HAP-1 (cell line): ENCODE measurements at regions not wholly inside any gene's neighbourhood (a gene's known extent, or its start where the extent isn't known, plus 50 kb on each side); places are given as distances from the start of the nearest gene placed in this dataset.

Experiments used
- DNase-seq, 2 experiments: peaks; one replicate each; pipeline ENCODE4 v3.0.0-alpha.2; 2016 to 2020; ENCODE audit warnings: low spot score in 2 of 2
- H3K27me3 ChIP-seq: fragments of 250-450 bp; sonication (Bioruptor Pico); 2 replicates; pipeline ENCODE4 v1.5.1; 2020; ENCODE audit warnings: low read depth, mild to moderate bottlenecking, moderate library complexity
- H3K36me3 ChIP-seq: fragments of 250-450 bp; sonication (Bioruptor Pico); replicated peaks from 2 replicates; pipeline ENCODE4 v1.5.1; 2020; ENCODE audit warnings: mild to moderate bottlenecking
- H3K4me1 ChIP-seq: fragments of 250-450 bp; sonication (Bioruptor Pico); 2 replicates; pipeline ENCODE4 v1.5.1; 2020; ENCODE audit warnings: mild to moderate bottlenecking
- H3K4me3 ChIP-seq: fragments of 250-450 bp; sonication (Bioruptor Pico); 2 replicates; pipeline ENCODE4 v1.5.1; 2020; ENCODE audit warnings: mild to moderate bottlenecking, moderate library complexity
- H3K9me3 ChIP-seq: fragments of 250-450 bp; sonication (Bioruptor Pico); 2 replicates; pipeline ENCODE4 v1.5.1; 2020; ENCODE audit warnings: mild to moderate bottlenecking, moderate library complexity
- in situ Hi-C: fragments of 300-500 bp; cut with MboI; formaldehyde crosslinking; loops from 3 replicates; pipeline ENCODE4 v1.14.3; 2020; ENCODE audit warnings: low sequenced_read_pairs, inconsistent platforms, mixed read lengths

GRCh38 chr4:71247706-71248105, 91.1 kb upstream of the SLC4A4 start:
- Histone ChIP-seq H3K4me3 (no peak overlapping the region), H3K27me3 (no peaks in the 10 kb centered on the region; the same call in 1 of the 2 replicates), H3K9me3 (no peaks in the 10 kb centered on the region), H3K36me3 (no peaks in the 10 kb centered on the region), H3K4me1 (no peaks in the 10 kb centered on the region)
- no peak for DNase-seq
- in situ Hi-C loops, result no loop called here

GRCh38 chr4:71251261-71251660, 87.6 kb upstream of the SLC4A4 start:
- Histone ChIP-seq H3K36me3 (no peaks in the 10 kb centered on the region), H3K4me1 (no peaks in the 10 kb centered on the region), H3K27me3 (peaks cover 2% of the 10 kb centered on the region; the same call in 1 of the 2 replicates), H3K4me3 (no peak overlapping the region), H3K9me3 (no peaks in the 10 kb centered on the region)
- in situ Hi-C loops, result no loop called here
- DNase-seq, result no peak

GRCh38 chr4:71253545-71253944, 85.3 kb upstream of the SLC4A4 start:
- Histone ChIP-seq H3K27me3 (peaks cover 7% of the 10 kb centered on the region), H3K9me3 (no peaks in the 10 kb centered on the region), H3K4me3 (no peak overlapping the region), H3K4me1 (no peaks in the 10 kb centered on the region), H3K36me3 (no peaks in the 10 kb centered on the region)
- DNase-seq, result no peak
- in situ Hi-C loops, result no loop called here

- Histone ChIP-seq H3K4me3 (no peak overlapping the region), H3K27me3 (peaks cover 7% of the 10 kb centered on the region), H3K36me3 (no peaks in the 10 kb centered on the region), H3K4me1 (no peaks in the 10 kb centered on the region), H3K9me3 (no peaks in the 10 kb centered on the region)
- no peak for DNase-seq
- in situ Hi-C loops, result no loop called here
Observed at GRCh38 chr4:71254451-71255012, 84.3 kb upstream of the SLC4A4 start.

GRCh38 chr4:71255976-71256375, 82.8 kb upstream of the SLC4A4 start:
- no peaks in the 10 kb centered on the region for H3K4me1 ChIP-seq
- peaks cover 12% of the 10 kb centered on the region for H3K27me3 ChIP-seq
- no peaks in the 10 kb centered on the region for H3K36me3 ChIP-seq
- no peak overlapping the region for H3K4me3 ChIP-seq
- in situ Hi-C loops, result no loop called here
- DNase-seq, result no peak
- no peaks in the 10 kb centered on the region for H3K9me3 ChIP-seq

GRCh38 chr4:71257761-71258160, 81.1 kb upstream of the SLC4A4 start:
- in situ Hi-C loops, result no loop called here
- no peak for DNase-seq
- no peak overlapping the region for H3K4me3 ChIP-seq
- H3K27me3 ChIP-seq, result peaks cover 12% of the 10 kb centered on the region
- no peaks in the 10 kb centered on the region for H3K36me3 ChIP-seq
- H3K4me1 ChIP-seq, result no peaks in the 10 kb centered on the region
- no peaks in the 10 kb centered on the region for H3K9me3 ChIP-seq

- no peak for DNase-seq
- Histone ChIP-seq H3K36me3 (no peaks in the 10 kb centered on the region), H3K4me1 (no peaks in the 10 kb centered on the region), H3K27me3 (peaks cover 12% of the 10 kb centered on the region), H3K4me3 (no peak overlapping the region), H3K9me3 (no peaks in the 10 kb centered on the region)
- in situ Hi-C loops, result no loop called here
Observed at GRCh38 chr4:71258323-71258722, 80.5 kb upstream of the SLC4A4 start.

- no peak for DNase-seq
- Histone ChIP-seq H3K9me3 (no peaks in the 10 kb centered on the region), H3K4me1 (no peaks in the 10 kb centered on the region), H3K4me3 (no peak overlapping the region), H3K36me3 (no peaks in the 10 kb centered on the region), H3K27me3 (peaks cover 11% of the 10 kb centered on the region)
- in situ Hi-C loops, result no loop called here
Observed at GRCh38 chr4:71259280-71259679, 79.5 kb upstream of the SLC4A4 start.

- DNase-seq, result no peak
- no peak overlapping the region for H3K4me3 ChIP-seq
- no peaks in the 10 kb centered on the region for H3K36me3 ChIP-seq
- H3K27me3 ChIP-seq, result peaks cover 10% of the 10 kb centered on the region
- H3K9me3 ChIP-seq, result no peaks in the 10 kb centered on the region
- in situ Hi-C loops, result no loop called here
- no peaks in the 10 kb centered on the region for H3K4me1 ChIP-seq
Observed at GRCh38 chr4:71259911-71260331, 78.9 kb upstream of the SLC4A4 start.

GRCh38 chr4:71260544-71260943, 78.3 kb upstream of the SLC4A4 start:
- Histone ChIP-seq H3K36me3 (no peaks in the 10 kb centered on the region), H3K27me3 (peaks cover 10% of the 10 kb centered on the region), H3K9me3 (no peaks in the 10 kb centered on the region), H3K4me3 (no peak overlapping the region), H3K4me1 (no peaks in the 10 kb centered on the region)
- in situ Hi-C loops, result no loop called here
- DNase-seq, result no peak

GRCh38 chr4:71261001-71261400, 77.8 kb upstream of the SLC4A4 start:
- in situ Hi-C loops, result no loop called here
- H3K9me3 ChIP-seq, result no peaks in the 10 kb centered on the region
- H3K27me3 ChIP-seq, result peaks cover 10% of the 10 kb centered on the region
- H3K4me1 ChIP-seq, result no peaks in the 10 kb centered on the region
- H3K36me3 ChIP-seq, result no peaks in the 10 kb centered on the region
- DNase-seq, result no peak
- H3K4me3 ChIP-seq, result no peak overlapping the region

GRCh38 chr4:71261633-71262121, 77.1 kb upstream of the SLC4A4 start:
- Histone ChIP-seq H3K4me3 (no peak overlapping the region), H3K27me3 (peaks cover 10% of the 10 kb centered on the region), H3K4me1 (no peaks in the 10 kb centered on the region), H3K9me3 (no peaks in the 10 kb centered on the region), H3K36me3 (no peaks in the 10 kb centered on the region)
- in situ Hi-C loops, result no loop called here
- no peak for DNase-seq

GRCh38 chr4:71262161-71262560, 76.7 kb upstream of the SLC4A4 start:
- Histone ChIP-seq H3K27me3 (peaks cover 7% of the 10 kb centered on the region), H3K4me3 (no peak overlapping the region), H3K36me3 (no peaks in the 10 kb centered on the region), H3K4me1 (no peaks in the 10 kb centered on the region), H3K9me3 (no peaks in the 10 kb centered on the region)
- DNase-seq, result no peak
- in situ Hi-C loops, result no loop called here

GRCh38 chr4:71266090-71266794, 72.6 kb upstream of the SLC4A4 start:
- no peak overlapping the region for H3K4me3 ChIP-seq
- H3K27me3 ChIP-seq, result no peaks in the 10 kb centered on the region
- H3K36me3 ChIP-seq, result no peaks in the 10 kb centered on the region
- H3K9me3 ChIP-seq, result no peaks in the 10 kb centered on the region
- DNase-seq, result no peak
- no peaks in the 10 kb centered on the region for H3K4me1 ChIP-seq
- in situ Hi-C loops, result no loop called here
